ENCODE measurements at regions not wholly inside any gene's neighbourhood (a gene's known extent, or its start where the extent isn't known, plus 50 kb on each side); places are given as distances from the start of the nearest gene placed in this dataset.

GRCh38 chr5:58044166-58044565 is 415.7 kb downstream of the PLK2 start:
- H3K4me3 ChIP-seq (ENCODE audit: low read depth, low read length): no peak overlapping the region
- no peak for TF ChIP-seq CTCF (IDR thresholded peaks at IDR 0.05; ENCODE audit: low read depth, low read length)

- TF ChIP-seq CTCF (IDR thresholded peaks at IDR 0.05; ENCODE audit: low read depth, low read length): no peak
- no peak overlapping the region for H3K4me3 ChIP-seq (ENCODE audit: low read depth, low read length)
Observed at GRCh38 chr5:58043032-58043945, 416.6 kb downstream of the PLK2 start.

- H3K4me3 ChIP-seq (ENCODE audit: low read depth, low read length): no peak overlapping the region
- TF ChIP-seq CTCF (IDR thresholded peaks at IDR 0.05; ENCODE audit: low read depth, low read length): no peak
Observed at GRCh38 chr5:58041884-58042283, 418.0 kb downstream of the PLK2 start.

GRCh38 chr5:58040846-58041245 is 419.0 kb downstream of the PLK2 start:
- H3K4me3 ChIP-seq (ENCODE audit: low read depth, low read length): no peak overlapping the region
- no peak for TF ChIP-seq CTCF (IDR thresholded peaks at IDR 0.05; ENCODE audit: low read depth, low read length)

GRCh38 chr5:58040044-58040443 is 419.8 kb downstream of the PLK2 start:
- H3K4me3 ChIP-seq (ENCODE audit: low read depth, low read length): no peak overlapping the region
- no peak for TF ChIP-seq CTCF (IDR thresholded peaks at IDR 0.05; ENCODE audit: low read depth, low read length)

- TF ChIP-seq CTCF (IDR thresholded peaks at IDR 0.05; ENCODE audit: low read depth, low read length): no peak
- no peak overlapping the region for H3K4me3 ChIP-seq (ENCODE audit: low read depth, low read length)
Observed at GRCh38 chr5:58037899-58038298, 422.0 kb downstream of the PLK2 start.

GRCh38 chr5:58025809-58026208 is 434.1 kb downstream of the PLK2 start:
- no peak overlapping the region for H3K4me3 ChIP-seq (ENCODE audit: low read depth, low read length)
- no peak for TF ChIP-seq CTCF (IDR thresholded peaks at IDR 0.05; ENCODE audit: low read depth, low read length)
